ENCODE measurements at regions not wholly inside any gene's neighbourhood (a gene's known extent, or its start where the extent isn't known, plus 50 kb on each side); places are given as distances from the start of the nearest gene placed in this dataset.

DNA sequence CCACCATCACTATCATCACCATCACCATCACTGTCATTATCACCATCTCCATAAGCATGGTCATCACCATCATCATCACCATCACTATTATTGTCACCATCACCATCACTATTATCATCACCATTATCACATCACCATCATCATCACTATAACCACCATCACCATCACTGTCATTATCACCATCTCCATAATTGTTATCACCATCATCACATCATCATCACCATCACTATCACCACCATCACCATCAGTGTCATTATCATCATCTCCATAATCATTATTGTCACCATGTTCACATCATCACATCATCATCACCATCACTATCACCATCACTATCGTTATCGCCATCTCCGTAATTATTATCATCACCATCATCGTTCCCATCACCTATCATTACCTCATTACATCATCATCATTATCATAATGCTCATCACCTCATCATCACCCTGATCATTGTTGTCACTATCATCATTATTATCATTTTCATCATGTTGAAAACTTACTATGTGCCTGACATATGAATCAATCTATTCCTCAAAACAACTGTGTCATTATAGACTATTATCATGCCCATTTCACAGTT is 280.3 kb upstream of the HS6ST1 start:
- TF ChIP-seq, protein P1, sequence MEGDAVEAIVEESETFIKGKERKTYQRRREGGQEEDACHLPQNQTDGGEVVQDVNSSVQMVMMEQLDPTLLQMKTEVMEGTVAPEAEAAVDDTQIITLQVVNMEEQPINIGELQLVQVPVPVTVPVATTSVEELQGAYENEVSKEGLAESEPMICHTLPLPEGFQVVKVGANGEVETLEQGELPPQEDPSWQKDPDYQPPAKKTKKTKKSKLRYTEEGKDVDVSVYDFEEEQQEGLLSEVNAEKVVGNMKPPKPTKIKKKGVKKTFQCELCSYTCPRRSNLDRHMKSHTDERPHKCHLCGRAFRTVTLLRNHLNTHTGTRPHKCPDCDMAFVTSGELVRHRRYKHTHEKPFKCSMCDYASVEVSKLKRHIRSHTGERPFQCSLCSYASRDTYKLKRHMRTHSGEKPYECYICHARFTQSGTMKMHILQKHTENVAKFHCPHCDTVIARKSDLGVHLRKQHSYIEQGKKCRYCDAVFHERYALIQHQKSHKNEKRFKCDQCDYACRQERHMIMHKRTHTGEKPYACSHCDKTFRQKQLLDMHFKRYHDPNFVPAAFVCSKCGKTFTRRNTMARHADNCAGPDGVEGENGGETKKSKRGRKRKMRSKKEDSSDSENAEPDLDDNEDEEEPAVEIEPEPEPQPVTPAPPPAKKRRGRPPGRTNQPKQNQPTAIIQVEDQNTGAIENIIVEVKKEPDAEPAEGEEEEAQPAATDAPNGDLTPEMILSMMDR (conservative IDR thresholded peaks at IDR 0.05; ENCODE audit: low read depth, low read length): no peak
- TF ChIP-seq EZH2 (IDR thresholded peaks at IDR 0.05; ENCODE audit: borderline replicate concordance, low read depth, low read length, poor library complexity, severe bottlenecking): no peak

Data from A673 (cell line).